Erythroblast (primary cell): ENCODE measurements at regions not wholly inside any gene's neighbourhood (a gene's known extent, or its start where the extent isn't known, plus 50 kb on each side); places are given as distances from the start of the nearest gene placed in this dataset.

Experiments used
- GATA1 ChIP-seq: IDR thresholded peaks from 2 replicates; pipeline ENCODE4 v1.6.1; 2011; ENCODE audit warnings: low read depth, mild to moderate bottlenecking, control low read depth, low read length, moderate library complexity
- POLR2A ChIP-seq: IDR thresholded peaks from 2 replicates; pipeline ENCODE4 v1.6.1; 2011; ENCODE audit warnings: mild to moderate bottlenecking, low read length

- TF ChIP-seq POLR2A, result no peak
- no peak for TF ChIP-seq GATA1
These were observed 73.5 kb downstream of the GP2 start for GRCh38 chr16:20253825-20254224.
